ENCODE measurements at regions not wholly inside any gene's neighbourhood (a gene's known extent, or its start where the extent isn't known, plus 50 kb on each side); places are given as distances from the start of the nearest gene placed in this dataset.

DNA sequence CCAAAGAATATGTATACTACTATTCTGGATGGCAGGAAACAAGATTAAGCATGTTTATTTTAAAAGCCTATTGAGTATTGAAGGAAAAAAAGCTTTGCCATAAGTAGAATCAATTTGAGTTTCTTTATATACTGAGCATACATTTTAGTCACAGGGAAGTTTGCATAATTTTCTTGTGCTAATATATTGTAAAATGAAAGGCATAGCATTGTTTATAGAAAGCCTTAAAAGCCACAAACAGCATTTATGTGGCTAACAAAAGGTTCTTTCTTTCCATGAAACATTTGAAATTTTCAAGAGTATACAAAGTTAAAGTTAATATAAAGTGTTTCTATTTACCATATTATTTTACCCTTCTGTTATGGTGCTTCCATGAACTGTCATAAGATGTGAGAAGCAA, 1133.8 kb upstream of the PCDH10 start:
- TF ChIP-seq, protein P1, sequence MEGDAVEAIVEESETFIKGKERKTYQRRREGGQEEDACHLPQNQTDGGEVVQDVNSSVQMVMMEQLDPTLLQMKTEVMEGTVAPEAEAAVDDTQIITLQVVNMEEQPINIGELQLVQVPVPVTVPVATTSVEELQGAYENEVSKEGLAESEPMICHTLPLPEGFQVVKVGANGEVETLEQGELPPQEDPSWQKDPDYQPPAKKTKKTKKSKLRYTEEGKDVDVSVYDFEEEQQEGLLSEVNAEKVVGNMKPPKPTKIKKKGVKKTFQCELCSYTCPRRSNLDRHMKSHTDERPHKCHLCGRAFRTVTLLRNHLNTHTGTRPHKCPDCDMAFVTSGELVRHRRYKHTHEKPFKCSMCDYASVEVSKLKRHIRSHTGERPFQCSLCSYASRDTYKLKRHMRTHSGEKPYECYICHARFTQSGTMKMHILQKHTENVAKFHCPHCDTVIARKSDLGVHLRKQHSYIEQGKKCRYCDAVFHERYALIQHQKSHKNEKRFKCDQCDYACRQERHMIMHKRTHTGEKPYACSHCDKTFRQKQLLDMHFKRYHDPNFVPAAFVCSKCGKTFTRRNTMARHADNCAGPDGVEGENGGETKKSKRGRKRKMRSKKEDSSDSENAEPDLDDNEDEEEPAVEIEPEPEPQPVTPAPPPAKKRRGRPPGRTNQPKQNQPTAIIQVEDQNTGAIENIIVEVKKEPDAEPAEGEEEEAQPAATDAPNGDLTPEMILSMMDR (IDR thresholded peaks at IDR 0.05; ENCODE audit: control extremely low read depth, extremely low read depth), result no peak
- Histone ChIP-seq H3K4me3 (no peak overlapping the region), H3K9me3 (ENCODE audit: control insufficient read depth in 4 of 4, insufficient read depth in 3 of 4, low read length in 3 of 4) (no peaks in the 10 kb centered on the region), H3K27ac (ENCODE audit: low read depth in 1 of 2, low read length in 1 of 2) (no peak overlapping the region), H3K4me1 (ENCODE audit: control insufficient read depth in 5 of 5, insufficient read depth in 5 of 5, low read length in 5 of 5) (no peaks in the 10 kb centered on the region), H3K36me3 (ENCODE audit: control insufficient read depth in 4 of 4, insufficient read depth in 4 of 4, low read length in 4 of 4) (no peaks in the 10 kb centered on the region), H3K9ac (ENCODE audit: insufficient read depth in 1 of 2, low read length in 2 of 2) (no peak overlapping the region), H3K27me3 (ENCODE audit: control insufficient read depth in 3 of 3, insufficient read depth in 3 of 3, low read length in 2 of 3) (no peaks in the 10 kb centered on the region)
- ATAC-seq (ENCODE audit: insufficient read depth, low FRiP score) (no peak), DNase-seq (no peak)

DNA sequence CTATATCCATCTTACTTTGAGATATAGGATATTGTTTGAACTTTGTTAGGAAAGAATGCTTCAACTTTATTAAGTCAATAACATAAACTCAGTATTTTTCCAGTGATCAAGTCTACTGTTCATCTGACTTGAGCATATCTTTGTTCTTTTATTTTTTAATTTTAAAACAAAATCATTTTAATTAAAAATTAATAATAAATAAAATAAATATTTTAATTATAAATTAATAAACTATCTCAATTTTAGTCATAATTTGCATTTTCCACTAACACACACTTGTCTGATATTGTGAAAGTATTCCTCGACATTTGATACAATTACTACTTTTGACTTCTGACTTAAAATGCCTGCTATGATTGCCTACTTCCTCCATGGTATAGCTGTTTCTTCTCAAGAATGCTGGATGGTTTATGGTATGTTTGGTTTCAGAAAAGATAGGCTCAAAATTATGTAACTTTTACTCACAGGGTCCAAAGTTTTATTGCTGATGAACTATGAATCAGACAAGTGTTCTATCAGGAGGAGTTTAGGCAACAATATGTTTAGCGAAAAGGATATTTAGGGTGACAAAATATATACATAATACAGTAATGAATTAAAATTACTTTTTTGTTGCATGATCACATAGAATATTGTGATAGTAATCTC, 1132.3 kb upstream of the PCDH10 start:
- WGBS, 2 donors, result 93 to 96% methylated on average over 2 of the region's 2 CpGs
- Histone ChIP-seq H3K4me3 (no peak overlapping the region), H3K4me1 (ENCODE audit: control insufficient read depth in 5 of 5, insufficient read depth in 5 of 5, low read length in 5 of 5) (no peaks in the 10 kb centered on the region), H3K9me3 (ENCODE audit: control insufficient read depth in 4 of 4, insufficient read depth in 3 of 4, low read length in 3 of 4) (no peaks in the 10 kb centered on the region), H3K27ac (ENCODE audit: low read depth in 1 of 2, low read length in 1 of 2) (no peak overlapping the region), H3K27me3 (ENCODE audit: control insufficient read depth in 3 of 3, insufficient read depth in 3 of 3, low read length in 2 of 3) (no peaks in the 10 kb centered on the region), H3K36me3 (ENCODE audit: control insufficient read depth in 4 of 4, insufficient read depth in 4 of 4, low read length in 4 of 4) (no peaks in the 10 kb centered on the region), H3K9ac (ENCODE audit: insufficient read depth in 1 of 2, low read length in 2 of 2) (no peak overlapping the region)
- DNase-seq, result no peak
- TF ChIP-seq, protein P1 (IDR thresholded peaks at IDR 0.05; ENCODE audit: control extremely low read depth, extremely low read depth), result no peak
- no peak for ATAC-seq (ENCODE audit: insufficient read depth, low FRiP score)

DNA sequence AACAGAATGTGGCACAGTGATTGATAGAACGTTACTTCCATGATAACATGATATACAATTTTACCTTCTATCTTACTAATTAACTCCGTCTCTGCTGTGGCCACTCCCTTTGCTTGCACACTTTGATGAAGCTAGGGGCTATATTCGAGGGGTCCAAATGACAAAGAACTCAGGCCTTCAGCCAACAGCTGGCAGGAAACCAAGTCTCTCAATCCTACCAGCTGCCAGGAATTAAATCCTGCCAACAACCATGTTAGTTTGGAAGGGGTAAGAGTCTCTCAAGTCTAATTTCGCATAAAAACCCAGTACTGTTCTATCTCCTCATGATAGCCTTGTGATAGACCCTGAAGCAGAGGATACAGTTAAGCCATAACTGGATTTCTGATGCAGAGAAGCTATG, 1122.9 kb upstream of the PCDH10 start:
- Histone ChIP-seq H3K9ac (ENCODE audit: insufficient read depth in 1 of 2, low read length in 2 of 2) (no peak overlapping the region), H3K36me3 (ENCODE audit: control insufficient read depth in 4 of 4, insufficient read depth in 4 of 4, low read length in 4 of 4) (no peaks in the 10 kb centered on the region), H3K27ac (ENCODE audit: low read depth in 1 of 2, low read length in 1 of 2) (no peak overlapping the region), H3K9me3 (ENCODE audit: control insufficient read depth in 4 of 4, insufficient read depth in 3 of 4, low read length in 3 of 4) (no peaks in the 10 kb centered on the region), H3K4me3 (no peak overlapping the region), H3K4me1 (ENCODE audit: control insufficient read depth in 5 of 5, insufficient read depth in 5 of 5, low read length in 5 of 5) (peaks cover 0 to 10% (median 3%) of the 10 kb centered on the region in 5 donors), H3K27me3 (ENCODE audit: control insufficient read depth in 3 of 3, insufficient read depth in 3 of 3, low read length in 2 of 3) (no peaks in the 10 kb centered on the region)
- ATAC-seq (ENCODE audit: insufficient read depth, low FRiP score), result no peak
- TF ChIP-seq, protein P1 (IDR thresholded peaks at IDR 0.05; ENCODE audit: control extremely low read depth, extremely low read depth), result no peak
- peak; percentile 18 to 31 (median 25) for DNase-seq
- 29 to 57% methylated on average over 4 of the region's 4 CpGs for WGBS, 2 donors

DNA sequence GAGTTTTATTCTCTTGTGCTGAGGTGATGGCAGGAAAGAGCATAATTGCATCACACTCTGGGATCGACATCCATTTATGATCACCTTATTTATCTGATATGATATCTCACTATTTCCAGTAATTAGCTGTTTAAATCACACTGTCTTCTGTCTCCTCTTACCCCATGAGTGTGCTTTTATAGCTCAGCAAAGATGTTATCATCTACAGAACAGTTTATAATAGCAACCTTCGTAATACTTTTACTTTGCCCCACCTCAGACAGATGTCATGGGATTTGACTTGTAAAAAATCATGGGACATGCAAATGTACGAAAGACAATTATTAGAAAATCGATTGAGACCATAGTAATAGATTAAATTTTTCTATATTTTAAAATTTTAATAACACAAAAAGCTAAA, 1122.3 kb upstream of the PCDH10 start:
- H3K27me3 ChIP-seq (ENCODE audit: control insufficient read depth in 3 of 3, insufficient read depth in 3 of 3, low read length in 2 of 3), result no peaks in the 10 kb centered on the region
- TF ChIP-seq, protein P1 (IDR thresholded peaks at IDR 0.05; ENCODE audit: control extremely low read depth, extremely low read depth), result no peak
- no peaks in the 10 kb centered on the region for H3K36me3 ChIP-seq (ENCODE audit: control insufficient read depth in 4 of 4, insufficient read depth in 4 of 4, low read length in 4 of 4)
- DNase-seq, result no peak
- H3K4me3 ChIP-seq, result no peak overlapping the region
- no peak overlapping the region for H3K9ac ChIP-seq (ENCODE audit: insufficient read depth in 1 of 2, low read length in 2 of 2)
- H3K4me1 ChIP-seq (ENCODE audit: control insufficient read depth in 5 of 5, insufficient read depth in 5 of 5, low read length in 5 of 5), result peaks cover 0 to 10% (median 3%) of the 10 kb centered on the region in 5 donors
- ATAC-seq (ENCODE audit: insufficient read depth, low FRiP score), result no peak
- WGBS, 2 donors, result 63 to 71% methylated on average over 4 of the region's 4 CpGs
- H3K27ac ChIP-seq (ENCODE audit: low read depth in 1 of 2, low read length in 1 of 2), result no peak overlapping the region
- no peaks in the 10 kb centered on the region for H3K9me3 ChIP-seq (ENCODE audit: control insufficient read depth in 4 of 4, insufficient read depth in 3 of 4, low read length in 3 of 4)
